ENCODE measurements at regions not wholly inside any gene's neighbourhood (a gene's known extent, or its start where the extent isn't known, plus 50 kb on each side); places are given as distances from the start of the nearest gene placed in this dataset.

DNA sequence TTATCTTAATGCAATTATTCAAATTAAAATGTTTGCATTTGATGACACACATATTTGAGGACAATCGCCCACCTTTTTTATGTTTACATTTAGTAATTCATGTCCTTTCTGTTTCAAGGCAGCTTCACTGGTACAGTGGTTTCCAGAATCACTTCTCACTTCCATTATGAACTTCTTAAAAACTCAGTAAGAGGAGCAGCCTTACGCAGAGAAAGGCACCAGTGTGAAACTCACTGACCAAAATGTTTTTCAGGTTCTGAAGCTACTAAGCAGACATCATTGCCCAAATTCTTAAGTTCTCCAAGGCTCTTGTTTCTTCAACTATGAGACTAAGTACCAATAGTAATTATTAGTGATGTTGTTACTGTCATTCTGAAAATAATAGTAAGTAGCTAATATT is 353.1 kb upstream of the CXADR start:
- no peak for DNase-seq (ENCODE audit: low read depth in 1 of 2, low spot score in 1 of 2)
- Histone ChIP-seq H3K27me3 (no peaks in the 10 kb centered on the region), H3K4me3 (no peak overlapping the region), H3K27ac (no peak overlapping the region), H3K9me3 (ENCODE audit: low read depth) (no peaks in the 10 kb centered on the region), H3K36me3 (no peaks in the 10 kb centered on the region), H3K4me1 (ENCODE audit: low read depth) (no peaks in the 10 kb centered on the region)
- TF ChIP-seq, protein P1, sequence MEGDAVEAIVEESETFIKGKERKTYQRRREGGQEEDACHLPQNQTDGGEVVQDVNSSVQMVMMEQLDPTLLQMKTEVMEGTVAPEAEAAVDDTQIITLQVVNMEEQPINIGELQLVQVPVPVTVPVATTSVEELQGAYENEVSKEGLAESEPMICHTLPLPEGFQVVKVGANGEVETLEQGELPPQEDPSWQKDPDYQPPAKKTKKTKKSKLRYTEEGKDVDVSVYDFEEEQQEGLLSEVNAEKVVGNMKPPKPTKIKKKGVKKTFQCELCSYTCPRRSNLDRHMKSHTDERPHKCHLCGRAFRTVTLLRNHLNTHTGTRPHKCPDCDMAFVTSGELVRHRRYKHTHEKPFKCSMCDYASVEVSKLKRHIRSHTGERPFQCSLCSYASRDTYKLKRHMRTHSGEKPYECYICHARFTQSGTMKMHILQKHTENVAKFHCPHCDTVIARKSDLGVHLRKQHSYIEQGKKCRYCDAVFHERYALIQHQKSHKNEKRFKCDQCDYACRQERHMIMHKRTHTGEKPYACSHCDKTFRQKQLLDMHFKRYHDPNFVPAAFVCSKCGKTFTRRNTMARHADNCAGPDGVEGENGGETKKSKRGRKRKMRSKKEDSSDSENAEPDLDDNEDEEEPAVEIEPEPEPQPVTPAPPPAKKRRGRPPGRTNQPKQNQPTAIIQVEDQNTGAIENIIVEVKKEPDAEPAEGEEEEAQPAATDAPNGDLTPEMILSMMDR (IDR thresholded peaks at IDR 0.05; ENCODE audit: low read depth, low read length) = no peak

DNA sequence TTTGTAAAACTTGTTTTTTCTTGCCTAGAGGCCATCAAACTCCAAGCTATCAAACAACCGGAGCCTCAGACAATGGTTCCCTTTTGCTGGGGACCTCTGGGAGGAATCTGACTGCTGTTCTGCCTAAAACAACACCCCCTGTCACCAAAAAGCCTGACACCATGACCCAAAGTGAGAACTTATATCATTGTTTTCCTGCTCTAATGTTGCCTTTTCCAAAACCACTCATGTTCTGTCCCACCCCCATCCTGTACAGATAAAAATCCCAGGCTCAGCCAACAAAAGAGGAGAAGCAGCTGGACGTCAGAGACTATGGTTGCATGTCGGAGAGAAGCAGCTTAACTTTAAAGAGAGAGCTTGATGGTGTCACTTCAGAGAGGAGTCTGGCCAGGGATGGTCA is 327.2 kb upstream of the CXADR start:
- DNase-seq (ENCODE audit: low read depth in 1 of 2, low spot score in 1 of 2) = no peak
- TF ChIP-seq, protein P1 (IDR thresholded peaks at IDR 0.05; ENCODE audit: low read depth, low read length) = no peak

DNA sequence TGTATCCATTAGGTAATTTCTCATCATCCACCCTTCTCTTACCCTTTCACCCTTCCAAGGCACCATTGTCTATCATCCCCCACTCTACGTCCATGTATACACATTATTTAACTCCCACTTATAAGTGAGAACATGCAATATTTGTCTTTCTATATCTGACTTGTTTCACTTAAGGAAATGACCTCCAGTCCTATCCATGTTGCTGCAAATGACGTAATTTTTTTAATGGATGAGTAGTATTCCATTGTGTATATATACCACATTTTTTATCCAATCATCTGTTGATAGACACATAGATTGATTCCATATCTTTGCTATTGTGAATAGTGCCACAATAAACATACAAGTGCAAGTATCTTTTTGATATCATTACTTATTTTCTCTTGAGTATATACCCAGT is 322.9 kb upstream of the CXADR start:
- no peak for DNase-seq (ENCODE audit: low read depth in 1 of 2, low spot score in 1 of 2)
- Histone ChIP-seq H3K9me3 (ENCODE audit: low read depth) (no peaks in the 10 kb centered on the region), H3K4me1 (ENCODE audit: low read depth) (no peaks in the 10 kb centered on the region), H3K4me3 (no peak overlapping the region), H3K27ac (no peak overlapping the region), H3K27me3 (no peaks in the 10 kb centered on the region), H3K36me3 (no peaks in the 10 kb centered on the region)
- TF ChIP-seq, protein P1 (IDR thresholded peaks at IDR 0.05; ENCODE audit: low read depth, low read length) = no peak

More for the DNA sequence above, 327.2 kb upstream of the CXADR start:
- H3K9me3 ChIP-seq (ENCODE audit: low read depth) = no peaks in the 10 kb centered on the region
- H3K4me1 ChIP-seq (ENCODE audit: low read depth) = no peaks in the 10 kb centered on the region
- H3K27me3 ChIP-seq = no peaks in the 10 kb centered on the region
- H3K27ac ChIP-seq = no peak overlapping the region
- H3K36me3 ChIP-seq = no peaks in the 10 kb centered on the region
- H3K4me3 ChIP-seq = no peak overlapping the region

DNA sequence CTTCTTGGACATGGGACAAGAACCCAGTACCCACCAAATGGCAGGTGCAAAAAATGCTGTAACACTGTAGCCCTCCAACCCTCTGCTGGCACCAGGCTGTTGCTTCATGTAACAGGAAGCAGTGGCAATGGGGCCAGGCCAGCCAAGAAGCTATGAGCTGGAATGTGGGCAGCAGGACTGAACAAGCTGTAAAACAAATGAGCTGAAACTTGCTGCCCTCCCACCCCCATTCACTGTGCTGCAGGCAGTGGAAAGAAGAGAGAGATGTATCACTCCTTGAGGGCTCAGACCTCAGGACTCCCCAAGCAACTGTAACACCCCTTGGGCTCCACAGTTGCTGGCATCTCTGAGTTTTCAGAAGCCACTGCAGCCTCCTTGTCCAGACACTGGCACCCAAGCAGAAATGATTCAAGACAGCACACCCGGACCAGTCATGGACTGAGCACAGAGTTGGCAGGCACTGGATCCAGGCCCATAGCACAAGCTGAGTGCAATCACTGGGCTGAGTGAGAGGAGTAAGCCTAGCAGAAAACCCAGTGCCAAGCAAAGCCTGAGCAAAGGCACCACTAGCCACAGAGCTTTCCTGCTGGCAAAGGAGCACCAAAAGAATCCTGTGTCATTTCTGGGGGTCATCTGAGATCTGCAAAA is 321.4 kb upstream of the CXADR start:
- H3K27me3 ChIP-seq = no peaks in the 10 kb centered on the region
- no peaks in the 10 kb centered on the region for H3K9me3 ChIP-seq (ENCODE audit: low read depth)
- no peak overlapping the region for H3K27ac ChIP-seq
- H3K4me1 ChIP-seq (ENCODE audit: low read depth) = no peaks in the 10 kb centered on the region
- DNase-seq (ENCODE audit: low read depth in 1 of 2, low spot score in 1 of 2) = no peak
- TF ChIP-seq, protein P1 (IDR thresholded peaks at IDR 0.05; ENCODE audit: low read depth, low read length) = no peak
- H3K36me3 ChIP-seq = no peaks in the 10 kb centered on the region
- no peak overlapping the region for H3K4me3 ChIP-seq

DNA sequence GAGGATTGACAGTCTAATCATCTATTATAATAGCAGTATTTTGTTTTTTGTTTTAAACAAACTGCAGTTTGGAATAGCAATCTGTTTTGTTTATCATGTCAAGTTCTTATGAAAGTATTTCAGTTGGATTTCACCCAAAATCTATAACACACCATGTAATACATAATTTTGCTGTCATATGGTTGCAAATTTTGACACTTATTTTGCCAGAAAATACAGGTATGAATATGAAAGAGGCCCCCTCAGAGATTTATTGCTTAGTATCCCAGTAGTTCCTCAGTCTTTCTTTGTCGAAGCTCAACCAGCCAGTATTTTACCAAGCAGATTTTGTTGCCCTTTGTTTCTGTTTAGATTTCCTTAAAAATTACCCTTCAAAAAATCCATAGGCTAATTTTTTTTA is 317.5 kb upstream of the CXADR start:
- no peak for DNase-seq (ENCODE audit: low read depth in 1 of 2, low spot score in 1 of 2)
- no peaks in the 10 kb centered on the region for H3K27me3 ChIP-seq
- H3K4me1 ChIP-seq (ENCODE audit: low read depth) = no peaks in the 10 kb centered on the region
- TF ChIP-seq, protein P1 (IDR thresholded peaks at IDR 0.05; ENCODE audit: low read depth, low read length) = no peak
- no peak overlapping the region for H3K27ac ChIP-seq
- no peaks in the 10 kb centered on the region for H3K9me3 ChIP-seq (ENCODE audit: low read depth)
- H3K4me3 ChIP-seq = no peak overlapping the region
- H3K36me3 ChIP-seq = no peaks in the 10 kb centered on the region
